ENCODE measurements at regions not wholly inside any gene's neighbourhood (a gene's known extent, or its start where the extent isn't known, plus 50 kb on each side); places are given as distances from the start of the nearest gene placed in this dataset.

- TF ChIP-seq HDGF (IDR thresholded peaks at IDR 0.05) (no peak), ZNF184 (CRISPR knock-in tag; IDR thresholded peaks at IDR 0.05) (no peak), MEIS2 (IDR thresholded peaks at IDR 0.05; ENCODE audit: partially characterized antibody) (no peak), POLR2AphosphoS5 (IDR thresholded peaks at IDR 0.05; ENCODE audit: control insufficient read depth, insufficient read depth, low read depth, low read length) (no peak), CTCF (IDR thresholded peaks at IDR 0.05 in 2 of 3, conservative IDR thresholded peaks at IDR 0.05 in 1 of 3; ENCODE audit: insufficient read depth in 2 of 3, low read depth in 1 of 3, low read length in 3 of 3) (no peak), RAD51 (IDR thresholded peaks at IDR 0.05; ENCODE audit: borderline replicate concordance, low read depth) (no peak), MAX (CRISPR knock-in tag; IDR thresholded peaks at IDR 0.05) (no peak)
These were observed 112.1 kb upstream of the FAM204A start for GRCh38 chr10:118454211-118454610.

Data from K562 (cell line).